Stromal cell of bone marrow (primary cell): ENCODE measurements at regions not wholly inside any gene's neighbourhood (a gene's known extent, or its start where the extent isn't known, plus 50 kb on each side); places are given as distances from the start of the nearest gene placed in this dataset.
"Not testable (repeated sequence)": the region's sequence is repeated elsewhere in the genome, so short reads cannot be mapped to it uniquely, and the experiment has no call there.

ENCODE experiments used
- DNase-seq: peaks from one replicate; pipeline ENCODE4 v3.0.0-alpha.2; 2012; ENCODE audit warnings: low read depth

DNA sequence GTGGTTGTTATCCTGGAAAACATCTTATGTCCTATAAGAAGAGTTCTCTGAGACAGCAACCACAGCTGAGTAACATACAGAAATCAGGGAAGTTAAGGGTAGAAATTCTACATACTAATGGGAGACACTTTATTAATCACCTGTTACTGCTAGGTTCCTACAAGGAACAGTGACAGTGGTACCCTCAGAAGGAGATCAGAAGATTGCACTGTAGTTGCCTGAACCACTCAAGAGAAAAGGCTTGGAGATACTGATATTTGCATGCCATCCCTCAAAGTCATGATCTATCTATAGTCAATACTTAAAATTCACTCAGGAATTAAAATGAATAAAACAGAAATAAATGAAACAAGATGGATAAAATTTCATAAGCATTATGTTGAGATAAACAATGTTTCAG lies 136.0 kb downstream of the LMLN start:
- no peak for DNase-seq

DNA sequence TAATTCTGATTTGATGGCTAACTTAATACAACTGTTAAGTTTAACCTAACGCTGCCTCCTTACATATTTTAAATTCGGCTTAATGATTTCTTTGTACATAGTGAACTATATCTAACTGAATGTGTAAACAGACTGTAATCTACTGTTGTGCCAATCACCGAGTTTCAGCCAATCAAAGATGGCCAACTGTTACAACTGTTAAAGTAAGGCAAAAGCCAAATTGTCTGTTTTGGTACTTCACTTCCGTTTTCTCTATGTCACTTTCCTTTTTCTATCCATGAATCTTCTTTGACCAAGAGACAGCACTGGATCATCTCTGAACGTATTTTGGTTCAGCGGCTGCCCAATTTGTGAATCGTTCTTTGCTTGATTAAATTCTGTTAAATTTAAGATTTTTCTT lies 137.0 kb downstream of the LMLN start:
- no peak for DNase-seq

DNA sequence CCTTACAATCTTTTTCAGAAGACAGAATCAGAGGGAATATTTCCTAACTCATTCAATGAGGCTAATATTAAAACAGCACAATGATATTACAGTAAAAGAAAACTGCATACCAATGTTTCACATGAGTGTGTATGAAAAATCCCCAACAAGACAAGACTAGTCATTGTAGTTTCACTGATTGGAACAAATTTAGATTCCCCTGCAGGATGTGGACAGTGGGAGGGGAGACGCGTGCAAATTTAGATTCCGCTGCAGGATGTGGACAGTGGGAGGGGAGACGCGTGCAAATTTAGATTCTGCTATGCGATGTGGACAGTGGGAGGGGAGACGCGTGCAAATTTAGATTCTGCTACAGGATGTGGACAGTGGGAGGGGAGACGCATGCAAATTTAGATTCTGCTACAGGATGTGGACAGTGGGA lies 138.7 kb downstream of the LMLN start:
- DNase-seq = not testable (repeated sequence)

DNA sequence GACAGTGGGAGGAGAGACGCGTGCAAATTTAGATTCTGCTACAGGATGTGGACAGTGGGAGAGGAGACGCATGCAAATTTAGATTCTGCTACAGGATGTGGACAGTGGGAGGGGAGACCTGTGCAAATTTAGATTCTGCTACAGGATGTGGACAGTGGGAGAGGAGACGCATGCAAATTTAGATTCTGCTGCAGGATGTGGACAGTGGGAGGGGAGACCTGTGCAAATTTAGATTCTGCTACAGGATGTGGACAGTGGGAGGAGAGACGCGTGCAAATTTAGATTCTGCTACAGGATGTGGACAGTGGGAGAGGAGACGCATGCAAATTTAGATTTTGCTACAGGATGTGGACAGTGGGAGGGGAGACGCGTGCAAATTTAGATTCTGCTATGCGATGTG lies 143.1 kb downstream of the LMLN start:
- DNase-seq = not testable (repeated sequence)

GRCh38 chr3:198106265-198106664 lies 146.2 kb downstream of the LMLN start:
- no peak for DNase-seq

DNA sequence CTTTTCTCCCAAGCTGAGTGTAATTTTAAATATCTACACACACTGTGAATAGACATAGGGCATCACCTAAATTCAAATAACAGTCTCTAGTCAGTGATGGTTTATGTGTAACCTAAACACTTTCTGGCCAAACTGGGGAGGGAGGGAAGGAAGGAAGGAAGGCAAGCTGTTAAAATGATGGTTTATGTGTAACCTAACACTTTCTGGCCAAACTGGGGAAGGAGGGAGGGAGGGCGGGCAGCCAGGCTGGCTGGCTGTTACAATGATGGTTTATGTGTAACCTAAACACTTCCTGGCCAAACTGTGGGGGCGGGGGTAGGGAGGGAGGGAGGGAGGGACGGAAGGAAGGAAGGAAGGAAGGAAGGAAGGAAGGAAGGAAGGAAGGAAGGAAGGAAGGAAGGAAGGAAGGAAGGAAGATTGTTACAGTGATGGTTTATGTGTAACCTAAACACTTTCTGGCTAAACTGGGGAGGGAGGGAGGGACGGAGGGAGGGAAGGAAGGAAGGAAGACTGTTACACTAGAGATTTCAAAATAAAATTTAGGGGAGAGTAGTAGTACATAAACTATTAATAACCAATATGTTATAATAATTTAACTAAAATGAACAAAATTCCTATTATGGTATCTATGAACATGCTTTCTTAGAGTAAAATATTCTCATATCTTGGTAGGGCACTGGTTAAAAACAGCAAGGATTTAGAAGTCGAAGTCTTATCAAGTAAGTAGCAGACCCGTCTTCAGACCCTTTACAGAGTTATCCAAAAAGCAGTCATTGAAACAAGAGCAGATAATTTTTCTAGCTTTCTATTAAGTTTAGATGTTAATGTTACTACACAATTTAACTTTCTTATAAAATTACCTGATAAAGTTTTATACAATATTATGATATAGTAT lies 148.1 kb downstream of the LMLN start:
- DNase-seq = no peak

DNA sequence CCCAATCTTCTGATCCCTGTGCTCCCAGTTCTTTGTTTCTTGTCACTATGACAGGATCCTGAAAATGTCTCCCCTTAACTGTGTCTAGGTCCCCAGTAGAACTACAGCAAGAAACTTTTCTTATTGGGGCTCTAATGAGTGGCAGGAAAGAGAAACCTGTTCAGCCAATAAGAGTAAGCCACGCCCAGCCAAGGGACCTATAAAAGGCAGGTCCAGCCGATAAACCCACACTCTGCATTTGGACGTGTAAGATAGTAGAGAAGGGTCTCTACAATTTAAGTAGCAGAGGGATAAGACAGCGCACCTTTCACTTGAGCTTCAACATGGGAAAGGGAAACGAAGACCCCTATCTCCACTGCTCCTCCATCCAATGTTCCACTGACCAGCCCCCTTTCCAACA lies 149.9 kb downstream of the LMLN start:
- DNase-seq = no peak

DNA sequence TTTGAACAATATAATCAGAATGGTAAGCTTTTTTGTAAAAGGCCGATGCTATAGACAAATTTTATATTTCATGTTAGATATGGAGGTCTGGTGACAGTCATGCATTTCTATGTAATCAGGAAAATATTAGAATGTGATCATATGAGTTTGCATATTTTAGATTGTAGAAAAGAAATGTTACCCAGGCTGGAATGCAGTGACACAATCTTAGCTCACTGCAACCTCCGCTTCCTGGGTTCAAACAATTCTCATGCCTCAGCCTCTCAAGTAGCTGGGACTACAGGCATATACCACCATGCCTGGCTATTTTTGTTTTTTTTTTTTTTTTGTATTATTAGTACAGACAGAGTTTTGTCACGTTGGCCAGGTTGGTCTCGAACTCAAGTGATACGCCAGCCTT lies 152.0 kb downstream of the LMLN start:
- no peak for DNase-seq

DNA sequence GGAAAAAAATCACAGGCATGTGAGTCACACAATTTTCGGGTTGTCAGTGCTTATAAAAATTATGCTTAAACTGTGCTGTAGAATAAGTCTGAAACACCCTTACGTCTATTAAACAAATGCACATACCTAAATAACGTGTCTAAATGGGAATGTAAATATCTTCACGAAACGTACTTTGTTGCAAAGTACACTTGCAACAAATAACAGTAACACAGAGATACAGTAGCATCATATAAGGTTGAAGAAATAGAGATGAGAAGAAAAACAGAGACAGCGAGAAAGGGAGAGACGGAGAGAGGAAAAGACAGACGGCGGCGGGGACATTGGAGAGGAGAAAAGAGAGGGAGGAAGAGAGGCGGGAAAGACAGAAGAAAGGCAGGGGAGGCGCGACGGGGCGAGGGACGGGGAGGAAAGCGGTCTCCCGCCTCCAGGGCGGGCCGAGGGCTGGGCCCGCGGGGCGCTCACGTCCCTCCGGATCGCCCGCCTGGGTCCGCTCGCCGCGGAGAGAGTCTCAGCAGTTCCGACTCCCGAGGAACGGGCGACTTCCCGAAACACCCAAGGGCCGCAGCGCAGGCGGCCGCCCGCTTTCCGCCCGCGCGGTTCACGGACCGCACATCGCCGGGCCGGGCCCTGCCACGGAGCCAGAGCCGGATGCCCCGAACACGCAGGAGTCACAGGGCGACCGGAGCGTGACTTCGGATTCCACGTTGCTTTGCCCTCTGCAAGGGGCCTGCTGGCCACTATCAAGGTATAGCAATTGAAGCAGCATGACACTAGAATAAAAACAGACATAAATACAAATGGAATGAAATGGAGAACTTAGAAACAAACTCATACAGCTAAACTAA lies 153.4 kb downstream of the LMLN start:
- DNase-seq = no peak

DNA sequence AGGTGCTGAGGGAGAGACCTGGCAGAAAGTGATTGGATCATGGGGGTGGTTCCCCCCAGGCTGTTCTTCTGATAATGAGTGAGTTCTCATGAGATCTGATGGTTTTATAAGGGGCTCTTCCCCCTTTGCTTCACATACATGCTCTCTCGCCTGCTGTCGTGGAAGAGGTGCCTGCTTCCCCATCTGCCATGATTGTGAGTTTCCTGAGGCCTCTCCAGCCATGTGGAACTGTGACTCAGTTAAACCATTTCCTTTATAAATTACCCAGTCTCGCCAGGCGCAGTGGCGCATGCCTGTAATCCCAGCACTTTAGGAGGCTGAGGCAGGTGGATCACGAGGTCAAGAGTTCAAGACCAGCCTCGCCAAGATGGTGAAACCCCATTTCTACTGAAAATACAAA lies 154.5 kb downstream of the LMLN start:
- DNase-seq = not testable (repeated sequence)

GRCh38 chr3:198122184-198122583 lies 162.2 kb downstream of the LMLN start:
- not testable (repeated sequence) for DNase-seq

GRCh38 chr3:198137038-198137835 lies 177.2 kb downstream of the LMLN start:
- DNase-seq = not testable (repeated sequence)

DNA sequence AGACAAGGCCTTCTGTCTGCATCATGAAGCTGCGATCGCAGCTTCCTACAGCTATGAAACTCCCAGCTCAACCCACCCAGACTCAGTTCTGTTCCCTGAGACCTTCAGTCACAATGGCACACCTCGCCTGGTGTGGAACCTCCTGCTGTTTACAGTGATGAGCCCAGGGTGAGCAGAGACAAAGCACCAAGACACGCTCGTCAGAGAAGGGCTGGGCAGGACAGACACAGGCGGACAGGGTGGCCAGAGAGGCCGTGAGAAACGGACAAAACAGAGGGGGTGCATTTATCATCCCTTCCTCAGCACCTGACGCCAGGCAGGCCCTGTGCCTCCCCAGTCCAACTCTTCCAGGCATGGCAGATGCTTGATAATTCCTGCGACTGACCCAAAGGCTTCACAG lies 178.2 kb downstream of the LMLN start:
- DNase-seq = not testable (repeated sequence)

DNA sequence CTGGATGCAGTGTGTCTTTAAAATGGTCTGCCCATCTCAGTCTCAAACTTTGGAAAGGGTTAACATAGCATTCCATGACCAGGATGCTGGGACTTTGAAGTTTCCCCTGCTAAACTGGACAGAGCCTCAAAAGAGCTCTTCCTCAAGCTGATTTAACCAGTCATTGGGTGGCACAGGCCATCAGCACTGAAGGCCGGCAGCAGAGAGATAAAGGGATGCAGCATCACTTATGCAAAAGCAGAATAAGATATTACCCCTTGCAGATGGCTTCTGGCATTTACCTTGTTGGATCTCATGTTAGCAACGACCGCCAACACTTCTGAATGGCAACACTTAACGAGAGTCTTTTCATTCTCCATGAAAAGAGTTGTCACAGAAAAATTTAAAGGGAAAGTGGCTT lies 179.0 kb downstream of the LMLN start:
- not testable (repeated sequence) for DNase-seq

GRCh38 chr3:198139513-198140167 lies 179.6 kb downstream of the LMLN start:
- not testable (repeated sequence) for DNase-seq

DNA sequence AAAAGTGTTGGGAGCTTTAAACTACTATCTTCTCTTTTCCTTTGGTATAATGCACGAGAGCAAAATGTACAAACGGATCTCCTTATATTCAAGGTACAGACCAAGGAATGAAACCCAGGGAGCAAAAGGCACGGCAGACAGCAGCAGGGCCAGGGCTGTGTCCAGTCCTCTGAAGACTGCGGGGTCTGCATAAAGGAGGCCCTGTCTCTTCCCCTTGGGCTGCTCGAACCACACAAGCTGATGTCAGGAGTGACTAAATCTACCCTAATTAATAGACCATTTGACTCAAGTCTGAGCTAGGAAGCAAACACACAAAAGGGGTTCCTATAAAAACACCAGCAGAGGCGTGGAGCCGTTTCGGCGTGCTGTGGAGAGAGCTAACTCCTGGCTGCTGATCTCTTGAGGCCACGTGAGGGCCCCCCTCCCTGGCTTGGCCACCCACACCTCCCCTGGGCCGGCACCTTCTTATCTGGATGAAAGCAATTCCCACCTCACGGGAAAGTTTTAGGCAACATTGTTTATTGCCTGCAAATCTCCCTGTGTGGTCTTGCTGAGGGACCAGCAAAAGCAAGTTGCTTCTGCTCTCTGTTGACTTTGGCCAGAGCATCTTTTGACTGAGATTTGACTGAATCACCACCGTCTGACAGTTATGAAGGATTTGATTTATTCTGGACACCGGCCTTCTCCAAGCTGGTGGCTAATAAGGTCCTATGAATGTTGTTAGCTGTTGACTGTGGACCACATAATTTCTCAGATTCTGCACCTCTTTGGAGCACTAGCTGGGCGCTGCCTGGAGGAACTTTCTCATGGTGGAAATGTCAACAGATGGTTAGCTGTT lies 183.5 kb downstream of the LMLN start:
- DNase-seq = peak; percentile 21

- DNase-seq = peak; percentile 24
Measured at GRCh38 chr3:198145231-198145784, 185.3 kb downstream of the LMLN start.

DNA sequence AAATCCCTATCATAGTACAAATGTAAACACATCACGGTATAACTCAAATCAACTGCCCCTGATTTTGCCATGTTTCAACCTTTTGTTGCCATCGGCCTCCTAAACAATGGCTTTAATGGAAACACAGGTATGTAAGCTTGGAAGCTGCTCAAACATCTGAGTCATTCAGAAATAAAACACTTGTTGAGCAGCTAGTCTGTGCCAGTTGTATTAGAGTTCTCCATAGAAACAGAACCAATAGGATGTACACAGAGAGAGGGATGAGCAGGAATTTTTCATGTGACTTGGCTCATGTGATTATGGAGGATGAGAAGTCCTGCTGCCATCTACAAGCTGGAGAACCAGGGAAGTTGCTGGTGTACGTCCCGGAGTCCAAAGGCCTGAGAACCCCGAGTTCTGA lies 186.1 kb downstream of the LMLN start:
- peak; percentile 3 for DNase-seq

GRCh38 chr3:198146559-198147164 lies 186.6 kb downstream of the LMLN start:
- not testable (repeated sequence) for DNase-seq

- DNase-seq = not testable (repeated sequence)
Measured at GRCh38 chr3:198147213-198147612, 187.2 kb downstream of the LMLN start.
